Mesothelial cell of epicardium (in vitro differentiated cells): ENCODE measurements at regions not wholly inside any gene's neighbourhood (a gene's known extent, or its start where the extent isn't known, plus 50 kb on each side); places are given as distances from the start of the nearest gene placed in this dataset.

ENCODE experiments used
- DNase-seq, 2 experiments: peaks; one replicate each; pipeline ENCODE4 v3.0.0; 2021; ENCODE audit warnings: low spot score in 2 of 2; ENCODE audit not compliant: unreplicated experiment in 2 of 2
- H3K27ac Mint-ChIP-seq: 2 replicates; pipeline ENCODE4 v1.8.0; 2021; ENCODE audit warnings: mixed read lengths
- H3K27me3 Mint-ChIP-seq: 2 replicates; pipeline ENCODE4 v1.8.0; 2021; ENCODE audit warnings: low read depth, mixed read lengths
- H3K36me3 Mint-ChIP-seq: 2 replicates; pipeline ENCODE4 v1.8.0; 2021; ENCODE audit warnings: mixed read lengths
- H3K4me1 Mint-ChIP-seq: 2 replicates; pipeline ENCODE4 v1.8.0; 2021; ENCODE audit warnings: mixed read lengths
- H3K4me3 Mint-ChIP-seq: 2 replicates; pipeline ENCODE4 v1.8.0; 2021; ENCODE audit warnings: mild to moderate bottlenecking, moderate library complexity, mixed read lengths
- H3K9me3 Mint-ChIP-seq: 2 replicates; pipeline ENCODE4 v1.8.0; 2021; ENCODE audit warnings: mixed read lengths
- CTCF ChIP-seq: fragments of 200-600 bp; sonication (generic); IDR thresholded peaks from one replicate; pipeline ENCODE4 v1.5.0; 2021; ENCODE audit warnings: antibody characterized with exemption; ENCODE audit not compliant: unreplicated experiment

DNA sequence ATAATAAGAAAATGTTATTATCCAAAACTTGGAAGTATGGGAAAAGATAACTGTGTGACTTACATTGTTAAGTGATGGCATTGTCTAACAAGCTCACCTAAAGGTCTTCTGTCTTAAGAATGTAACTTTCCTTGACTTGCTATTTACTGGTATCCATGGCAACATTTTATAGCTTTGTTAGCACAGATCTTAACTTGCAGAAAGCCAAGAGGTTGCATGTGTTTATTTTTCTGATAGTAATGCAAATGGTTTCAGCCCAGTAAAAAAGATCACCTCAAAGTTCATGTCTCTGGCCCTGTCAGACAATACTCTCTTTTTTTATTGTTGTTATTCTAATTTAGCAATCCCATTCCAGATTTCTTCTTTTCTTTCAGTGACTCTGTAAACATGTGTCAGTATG lies 425.3 kb downstream of the SPRY1 start:
- Mint-ChIP-seq H3K27me3 (no peaks in the 10 kb centered on the region), H3K36me3 (no peaks in the 10 kb centered on the region), H3K9me3 (peaks cover 8% of the 10 kb centered on the region), H3K27ac (no peak overlapping the region), H3K4me1 (peaks cover 28% of the 10 kb centered on the region), H3K4me3 (no peak overlapping the region)
- DNase-seq, result no peak
- TF ChIP-seq CTCF, result no peak

- Mint-ChIP-seq H3K4me3 (no peak overlapping the region), H3K4me1 (peaks cover 29% of the 10 kb centered on the region), H3K27ac (peak overlapping the region; percentile 28), H3K36me3 (no peaks in the 10 kb centered on the region), H3K27me3 (no peaks in the 10 kb centered on the region), H3K9me3 (peaks cover 8% of the 10 kb centered on the region)
- TF ChIP-seq CTCF, result no peak
- DNase-seq, result no peak
Observed at GRCh38 chr4:123822353-123822752, 425.8 kb downstream of the SPRY1 start.

GRCh38 chr4:123823244-123823643 lies 426.6 kb downstream of the SPRY1 start:
- DNase-seq, result no peak
- Mint-ChIP-seq H3K36me3 (no peaks in the 10 kb centered on the region), H3K27ac (no peak overlapping the region), H3K4me3 (no peak overlapping the region), H3K27me3 (no peaks in the 10 kb centered on the region), H3K9me3 (peaks cover 8% of the 10 kb centered on the region), H3K4me1 (peaks cover 32% of the 10 kb centered on the region)
- TF ChIP-seq CTCF, result no peak

- Mint-ChIP-seq H3K27ac (no peak overlapping the region), H3K9me3 (peaks cover 8% of the 10 kb centered on the region), H3K36me3 (peaks cover 3% of the 10 kb centered on the region), H3K27me3 (no peaks in the 10 kb centered on the region), H3K4me1 (peaks cover 32% of the 10 kb centered on the region), H3K4me3 (no peak overlapping the region)
- no peak for TF ChIP-seq CTCF
- no peak for DNase-seq
Observed at GRCh38 chr4:123824524-123824923, 427.9 kb downstream of the SPRY1 start.

GRCh38 chr4:123825596-123826291 lies 429.1 kb downstream of the SPRY1 start:
- Mint-ChIP-seq H3K4me1 (peaks cover 32% of the 10 kb centered on the region), H3K4me3 (no peak overlapping the region), H3K27ac (no peak overlapping the region), H3K27me3 (no peaks in the 10 kb centered on the region), H3K36me3 (peaks cover 3% of the 10 kb centered on the region), H3K9me3 (peaks cover 6% of the 10 kb centered on the region)
- DNase-seq, result no peak
- no peak for TF ChIP-seq CTCF
